ENCODE measurements at regions not wholly inside any gene's neighbourhood (a gene's known extent, or its start where the extent isn't known, plus 50 kb on each side); places are given as distances from the start of the nearest gene placed in this dataset.

DNA sequence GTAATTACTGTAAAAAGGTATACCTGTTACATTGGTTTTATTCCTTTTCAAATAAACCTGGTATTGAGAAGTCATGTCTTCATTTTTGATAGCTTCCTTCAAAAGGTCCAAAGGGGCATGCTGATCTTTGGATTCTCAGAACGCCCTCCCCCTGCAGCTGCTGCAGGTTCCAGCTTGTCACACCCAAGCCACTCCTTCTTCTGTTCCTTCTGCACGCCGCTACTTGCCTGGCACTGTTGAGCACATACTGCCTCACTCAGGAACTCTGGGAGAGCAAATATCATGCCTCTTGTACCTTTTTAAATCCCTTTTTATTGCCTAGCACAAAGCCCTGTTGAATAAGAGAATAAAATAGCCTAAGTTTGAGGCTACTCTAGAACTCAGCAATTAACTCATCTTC lies 136.9 kb downstream of the BARHL2 start:
- TF ChIP-seq, protein P1, sequence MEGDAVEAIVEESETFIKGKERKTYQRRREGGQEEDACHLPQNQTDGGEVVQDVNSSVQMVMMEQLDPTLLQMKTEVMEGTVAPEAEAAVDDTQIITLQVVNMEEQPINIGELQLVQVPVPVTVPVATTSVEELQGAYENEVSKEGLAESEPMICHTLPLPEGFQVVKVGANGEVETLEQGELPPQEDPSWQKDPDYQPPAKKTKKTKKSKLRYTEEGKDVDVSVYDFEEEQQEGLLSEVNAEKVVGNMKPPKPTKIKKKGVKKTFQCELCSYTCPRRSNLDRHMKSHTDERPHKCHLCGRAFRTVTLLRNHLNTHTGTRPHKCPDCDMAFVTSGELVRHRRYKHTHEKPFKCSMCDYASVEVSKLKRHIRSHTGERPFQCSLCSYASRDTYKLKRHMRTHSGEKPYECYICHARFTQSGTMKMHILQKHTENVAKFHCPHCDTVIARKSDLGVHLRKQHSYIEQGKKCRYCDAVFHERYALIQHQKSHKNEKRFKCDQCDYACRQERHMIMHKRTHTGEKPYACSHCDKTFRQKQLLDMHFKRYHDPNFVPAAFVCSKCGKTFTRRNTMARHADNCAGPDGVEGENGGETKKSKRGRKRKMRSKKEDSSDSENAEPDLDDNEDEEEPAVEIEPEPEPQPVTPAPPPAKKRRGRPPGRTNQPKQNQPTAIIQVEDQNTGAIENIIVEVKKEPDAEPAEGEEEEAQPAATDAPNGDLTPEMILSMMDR (IDR thresholded peaks at IDR 0.05; ENCODE audit: insufficient read depth, low read length, poor library complexity, severe bottlenecking), result no peak
- no peak for TF ChIP-seq EZH2phosphoT487 (conservative IDR thresholded peaks at IDR 0.05; ENCODE audit: low read length)

Measured in SU-DHL-6 (cell line).